CD4-positive, alpha-beta T cell (primary cell): ENCODE measurements at regions not wholly inside any gene's neighbourhood (a gene's known extent, or its start where the extent isn't known, plus 50 kb on each side); places are given as distances from the start of the nearest gene placed in this dataset.

Experiments
- ATAC-seq: fragments of 200-7000 bp; cut with Tn5 transposase; one replicate; pipeline ENCODE4 v1.10.0; 2022; ENCODE audit warnings: mild to moderate bottlenecking; ENCODE audit not compliant: poor library complexity
- CTCF ChIA-PET: fragments of 350-600 bp; sonication (Branson Sonifier 250); formaldehyde crosslinking; loops from one replicate; lab custom pipeline; 2021; ENCODE audit warnings: antibody characterized with exemption, inconsistent platforms; lab: Charles Lee
- POLR2A ChIA-PET: fragments of 350-600 bp; sonication (Branson Sonifier 250); formaldehyde crosslinking; loops from one replicate; lab custom pipeline; 2021; ENCODE audit warnings: antibody characterized with exemption, inconsistent platforms; lab: Charles Lee
- DNase-seq, 14 experiments: peaks; one replicate each; pipeline ENCODE4 v3.0.0-alpha.2; 2013 to 2020; ENCODE audit warnings: mixed read lengths in 2 of 14
- H3K27ac ChIP-seq, 2 donors: one replicate each; pipeline versions ENCODE4 v1.5.1 to v1.7.0; 2013; ENCODE audit warnings: low read length in 2 of 2, low read depth in 1 of 2, mild to moderate bottlenecking in 1 of 2
- H3K27me3 ChIP-seq, 2 experiments: 1 replicate in 1 of 2; 2 replicates in 1 of 2; pipeline versions ENCODE4 v1.6.1 to v1.7.0; 2013; ENCODE audit warnings: low read length in 2 of 2, control low read depth in 1 of 2, mild to moderate bottlenecking in 1 of 2, moderate library complexity in 1 of 2; ENCODE audit not compliant: insufficient read depth in 2 of 2, control insufficient read depth in 1 of 2
- H3K36me3 ChIP-seq: one replicate; pipeline ENCODE4 v1.6.1; 2013; ENCODE audit warnings: low read length, control low read depth; ENCODE audit not compliant: insufficient read depth
- H3K4me1 ChIP-seq: one replicate; pipeline ENCODE4 v1.6.1; 2013; ENCODE audit warnings: low read length, control low read depth; ENCODE audit not compliant: insufficient read depth
- H3K4me3 ChIP-seq: one replicate; pipeline ENCODE4 v1.5.1; 2013; ENCODE audit warnings: mild to moderate bottlenecking, low read length, moderate library complexity
- H3K9me3 ChIP-seq, 2 experiments: 1 replicate in 1 of 2; 2 replicates in 1 of 2; pipeline versions ENCODE4 v1.6.1 to v1.7.0; 2013; ENCODE audit warnings: low read length in 2 of 2, mild to moderate bottlenecking in 2 of 2, control low read depth in 1 of 2, moderate library complexity in 1 of 2; ENCODE audit not compliant: control insufficient read depth in 1 of 2, insufficient read depth in 1 of 2
- H3K27ac Mint-ChIP-seq: one replicate; pipeline ENCODE4 v1.8.0; 2020; ENCODE audit warnings: mixed read lengths
- H3K27me3 Mint-ChIP-seq: one replicate; pipeline ENCODE4 v1.8.0; 2021; ENCODE audit warnings: mixed read lengths
- H3K36me3 Mint-ChIP-seq: one replicate; pipeline ENCODE4 v1.8.0; 2021; ENCODE audit warnings: low read depth, mixed read lengths
- H3K4me1 Mint-ChIP-seq: one replicate; pipeline ENCODE4 v1.8.0; 2021; ENCODE audit warnings: low read depth, mixed read lengths
- H3K4me3 Mint-ChIP-seq: one replicate; pipeline ENCODE4 v1.8.0; 2020; ENCODE audit warnings: mild to moderate bottlenecking, mixed read lengths
- H3K9me3 Mint-ChIP-seq: one replicate; pipeline ENCODE4 v1.8.0; 2020; ENCODE audit warnings: mixed read lengths
- CTCF ChIP-seq: fragments of 200-600 bp; IDR thresholded peaks from one replicate; pipeline ENCODE4 v1.8.0; 2022; ENCODE audit warnings: antibody characterized with exemption, mild to moderate bottlenecking
- intact Hi-C, 2 experiments: fragments of 100-400 bp; cut with DNase I in 1 of 2; cut with micrococcal nuclease in 1 of 2; formaldehyde crosslinking; loops; one replicate each; pipeline versions ENCODE4 v1.15.1 to v1.9.0; 2023 to 2025; cut with DNase I, micrococcal nuclease

- CTCF ChIA-PET = no interaction called here
- H3K4me3 Mint-ChIP-seq = no peak overlapping the region
- intact Hi-C loops = no loop called here
Observed at GRCh38 chr7:119348491-119348890, 924.5 kb upstream of the KCND2 start.

DNA sequence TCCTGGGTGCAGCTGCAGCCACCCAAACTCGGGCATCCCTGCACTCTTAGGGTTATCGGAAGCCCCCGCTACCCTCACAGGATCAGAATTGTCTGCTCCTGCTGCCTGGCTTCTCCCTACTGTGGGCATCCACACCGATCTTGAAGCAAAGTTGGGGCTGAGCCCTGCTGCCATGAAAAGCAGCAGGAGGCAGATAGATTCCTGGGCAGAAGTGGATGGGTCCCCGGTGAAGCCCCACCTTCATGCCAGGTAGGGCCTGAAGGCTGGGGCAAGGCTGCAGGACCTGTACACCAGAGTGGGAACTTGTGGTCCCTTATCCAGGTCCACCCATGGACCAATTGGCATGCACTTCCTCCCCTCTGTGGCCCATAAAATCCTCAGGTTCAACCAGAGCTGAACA lies 922.6 kb upstream of the KCND2 start:
- no peak overlapping the region for H3K27ac Mint-ChIP-seq
- POLR2A ChIA-PET = no interaction called here
- no peak overlapping the region for H3K4me3 ChIP-seq
- intact Hi-C loops = no loop called here
- H3K9me3 ChIP-seq = peaks cover 0 to 13% of the 10 kb centered on the region in 2 experiments
- no peak for TF ChIP-seq CTCF
- H3K36me3 Mint-ChIP-seq = no peaks in the 10 kb centered on the region
- H3K27me3 Mint-ChIP-seq = no peaks in the 10 kb centered on the region
- CTCF ChIA-PET = no interaction called here
- DNase-seq (no peak), ATAC-seq (no peak)
- H3K4me1 Mint-ChIP-seq = no peaks in the 10 kb centered on the region
- no peak overlapping the region for H3K27ac ChIP-seq
- no peaks in the 10 kb centered on the region for H3K27me3 ChIP-seq
- peaks cover 2% of the 10 kb centered on the region for H3K9me3 Mint-ChIP-seq
- no peaks in the 10 kb centered on the region for H3K36me3 ChIP-seq
- no peaks in the 10 kb centered on the region for H3K4me1 ChIP-seq
- H3K4me3 Mint-ChIP-seq = no peak overlapping the region

More at GRCh38 chr7:119348491-119348890, 924.5 kb upstream of the KCND2 start:
- H3K9me3 ChIP-seq = peaks cover 0 to 13% of the 10 kb centered on the region in 2 experiments
- no peak for DNase-seq
- H3K27me3 ChIP-seq = no peaks in the 10 kb centered on the region
- no peak overlapping the region for H3K27ac Mint-ChIP-seq
- no peak overlapping the region for H3K27ac ChIP-seq
- H3K4me1 Mint-ChIP-seq = no peaks in the 10 kb centered on the region
- no peaks in the 10 kb centered on the region for H3K36me3 ChIP-seq
- H3K27me3 Mint-ChIP-seq = no peaks in the 10 kb centered on the region
- POLR2A ChIA-PET = no interaction called here
- H3K9me3 Mint-ChIP-seq = peaks cover 2% of the 10 kb centered on the region
- no peaks in the 10 kb centered on the region for H3K4me1 ChIP-seq
- H3K4me3 ChIP-seq = no peak overlapping the region
- no peak for TF ChIP-seq CTCF
- ATAC-seq = no peak
- H3K36me3 Mint-ChIP-seq = no peaks in the 10 kb centered on the region

DNA sequence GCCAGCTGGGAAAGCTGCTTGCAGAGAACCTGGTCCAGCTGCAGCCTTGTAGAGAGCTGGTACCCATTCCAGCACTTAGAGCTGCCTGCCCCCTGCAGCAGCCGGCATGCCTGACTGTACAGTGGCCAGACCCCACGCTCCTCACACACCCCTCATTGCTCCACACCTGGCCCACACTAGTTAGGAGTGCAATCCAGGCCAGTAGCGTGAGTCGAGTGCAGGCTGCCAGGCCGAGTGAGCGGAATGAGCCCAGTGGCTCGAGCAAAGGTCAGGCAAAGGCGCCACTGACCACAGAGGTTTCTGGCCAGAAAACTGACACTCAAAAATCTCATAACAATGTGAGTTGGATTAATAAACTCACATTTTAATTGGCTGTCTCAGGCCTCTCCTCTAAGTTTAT lies 921.7 kb upstream of the KCND2 start:
- H3K9me3 ChIP-seq = peaks cover 0 to 13% of the 10 kb centered on the region in 2 experiments
- no peaks in the 10 kb centered on the region for H3K4me1 Mint-ChIP-seq
- H3K36me3 Mint-ChIP-seq = no peaks in the 10 kb centered on the region
- H3K27ac ChIP-seq = no peak overlapping the region
- TF ChIP-seq CTCF = no peak
- intact Hi-C loops = no loop called here
- no peak overlapping the region for H3K27ac Mint-ChIP-seq
- H3K36me3 ChIP-seq = no peaks in the 10 kb centered on the region
- POLR2A ChIA-PET = no interaction called here
- peaks cover 2% of the 10 kb centered on the region for H3K9me3 Mint-ChIP-seq
- CTCF ChIA-PET = no interaction called here
- H3K27me3 Mint-ChIP-seq = no peaks in the 10 kb centered on the region
- ATAC-seq (no peak), DNase-seq (no peak)
- no peak overlapping the region for H3K4me3 ChIP-seq
- no peak overlapping the region for H3K4me3 Mint-ChIP-seq
- no peaks in the 10 kb centered on the region for H3K27me3 ChIP-seq
- H3K4me1 ChIP-seq = no peaks in the 10 kb centered on the region
